ENCODE measurements at regions not wholly inside any gene's neighbourhood (a gene's known extent, or its start where the extent isn't known, plus 50 kb on each side); places are given as distances from the start of the nearest gene placed in this dataset.
"Not testable (repeated sequence)": the region's sequence is repeated elsewhere in the genome, so short reads cannot be mapped to it uniquely, and the experiment has no call there.

DNA sequence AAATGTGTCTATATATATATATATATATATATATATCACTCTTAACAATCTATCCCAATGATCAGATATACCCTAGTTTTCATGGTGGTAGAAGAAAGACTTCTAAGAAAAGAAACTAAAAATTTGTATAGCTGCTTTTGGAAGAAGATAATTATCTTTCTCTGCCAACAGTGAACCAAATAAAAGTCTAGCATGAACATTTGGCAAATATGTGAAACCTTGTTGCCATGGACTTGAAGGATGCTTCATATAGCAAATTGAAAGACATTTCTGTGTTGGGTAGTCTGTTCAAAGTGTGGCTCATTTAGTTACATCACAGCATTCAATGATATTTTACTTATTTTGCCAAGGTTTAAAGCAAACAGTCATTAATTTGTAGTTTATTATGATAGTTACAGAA is 219.9 kb upstream of the NECTIN3 start:
- Mint-ChIP-seq H3K27ac (no peak overlapping the region), H3K4me1 (ENCODE audit: low read depth in 2 of 2) (no peaks in the 10 kb centered on the region), H3K27me3 (peaks cover 0 to 9% of the 10 kb centered on the region in 2 donors), H3K36me3 (no peaks in the 10 kb centered on the region), H3K4me3 (no peak overlapping the region), H3K9me3 (peaks cover 12% of the 10 kb centered on the region)
- ATAC-seq (no peak), DNase-seq (ENCODE audit: low spot score) (no peak)

DNA sequence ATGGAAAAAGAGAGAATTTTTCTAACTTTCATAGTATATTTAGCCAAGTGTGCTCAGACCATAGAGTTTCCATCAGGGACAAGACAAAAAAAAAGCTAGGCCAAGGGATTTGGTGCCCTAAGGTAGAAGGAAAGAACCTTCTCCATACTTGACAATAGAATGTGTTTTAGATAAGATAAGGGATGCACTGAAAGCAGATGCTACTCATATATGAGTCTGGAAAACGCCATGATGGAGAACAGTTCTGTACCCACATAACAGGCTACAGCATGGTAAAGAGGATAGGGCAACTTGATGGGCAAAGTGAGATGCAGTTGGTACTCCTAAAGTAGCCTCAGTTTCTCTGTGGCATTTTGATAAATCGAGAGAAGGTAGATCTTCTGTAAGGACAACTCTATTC is 216.4 kb upstream of the NECTIN3 start:
- Mint-ChIP-seq H3K36me3 (no peaks in the 10 kb centered on the region), H3K27ac (no peak overlapping the region), H3K9me3 (peaks cover 7% of the 10 kb centered on the region), H3K27me3 (peaks cover 0 to 9% of the 10 kb centered on the region in 2 donors), H3K4me3 (no peak overlapping the region), H3K4me1 (ENCODE audit: low read depth in 2 of 2) (no peaks in the 10 kb centered on the region)
- ATAC-seq (no peak), DNase-seq (ENCODE audit: low spot score) (no peak)

DNA sequence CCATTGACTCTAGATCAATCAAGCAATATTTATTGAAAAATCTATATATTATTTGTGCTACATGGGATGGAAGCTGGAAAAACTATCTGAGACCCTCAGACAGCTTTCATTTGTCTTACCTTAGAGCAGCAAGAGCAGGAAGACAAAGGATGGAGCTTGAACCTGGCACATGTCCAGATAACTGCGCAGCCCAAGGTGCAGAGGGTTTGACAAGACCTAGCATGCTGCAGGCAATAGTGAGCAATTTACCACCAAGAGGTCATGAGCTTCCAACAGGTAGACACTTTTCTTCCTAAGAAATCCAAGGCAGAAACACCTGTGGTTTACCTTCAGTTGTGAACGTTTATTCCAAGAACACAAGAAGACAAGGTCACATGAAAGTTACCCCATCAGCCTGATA is 214.7 kb upstream of the NECTIN3 start:
- Mint-ChIP-seq H3K27ac (no peak overlapping the region), H3K9me3 (peaks cover 7% of the 10 kb centered on the region), H3K4me3 (no peak overlapping the region), H3K36me3 (no peaks in the 10 kb centered on the region), H3K27me3 (peaks cover 0 to 9% of the 10 kb centered on the region in 2 donors), H3K4me1 (ENCODE audit: low read depth in 2 of 2) (no peaks in the 10 kb centered on the region)
- DNase-seq (ENCODE audit: low spot score) = no peak
- no peak for ATAC-seq

DNA sequence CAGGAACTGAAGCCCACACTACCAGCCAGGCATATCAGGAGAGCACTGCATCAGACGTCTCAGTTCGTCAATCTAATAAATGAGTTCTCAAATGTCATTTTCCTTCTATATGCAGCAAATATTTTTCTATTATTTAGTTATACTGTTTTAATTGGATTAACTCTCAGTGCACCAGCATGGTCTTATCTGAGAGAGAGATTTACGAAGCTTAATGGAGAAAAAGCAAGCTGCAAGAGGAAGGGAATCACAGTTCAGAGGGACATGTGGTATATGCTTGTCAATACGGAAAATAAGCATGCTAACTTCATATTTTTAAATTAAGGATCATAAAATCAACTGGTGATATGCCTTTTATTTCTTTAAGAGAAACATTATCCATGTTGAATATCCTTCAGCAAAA is 213.1 kb upstream of the NECTIN3 start:
- Mint-ChIP-seq H3K4me3 (no peak overlapping the region), H3K27ac (no peak overlapping the region), H3K36me3 (no peaks in the 10 kb centered on the region), H3K27me3 (peaks cover 0 to 9% of the 10 kb centered on the region in 2 donors), H3K4me1 (ENCODE audit: low read depth in 2 of 2) (no peaks in the 10 kb centered on the region), H3K9me3 (peaks cover 7% of the 10 kb centered on the region)
- no peak for DNase-seq (ENCODE audit: low spot score)
- ATAC-seq = no peak

DNA sequence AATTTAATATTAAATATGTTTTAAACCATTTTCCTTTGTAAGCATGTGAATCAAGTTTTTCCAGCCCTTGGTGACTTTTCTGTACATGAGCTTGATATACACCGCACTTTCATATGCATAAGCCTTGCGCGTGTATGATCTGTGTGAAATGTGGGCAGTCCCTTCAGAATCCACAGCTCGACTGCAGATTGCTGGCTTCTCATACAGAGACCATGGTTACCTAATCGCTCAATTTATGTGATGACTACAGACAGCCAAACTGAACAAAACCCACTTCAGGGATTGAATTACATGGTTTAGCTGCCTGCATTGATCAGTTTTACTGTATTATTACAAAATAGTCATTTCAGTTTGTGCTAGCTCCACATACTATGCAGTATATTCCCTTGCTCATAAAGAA is 212.3 kb upstream of the NECTIN3 start:
- Mint-ChIP-seq H3K9me3 (no peaks in the 10 kb centered on the region), H3K27me3 (peaks cover 0 to 2% of the 10 kb centered on the region in 2 donors), H3K4me1 (ENCODE audit: low read depth in 2 of 2) (no peaks in the 10 kb centered on the region), H3K36me3 (no peaks in the 10 kb centered on the region), H3K27ac (no peak overlapping the region), H3K4me3 (no peak overlapping the region)
- ATAC-seq = no peak
- no peak for DNase-seq (ENCODE audit: low spot score)

DNA sequence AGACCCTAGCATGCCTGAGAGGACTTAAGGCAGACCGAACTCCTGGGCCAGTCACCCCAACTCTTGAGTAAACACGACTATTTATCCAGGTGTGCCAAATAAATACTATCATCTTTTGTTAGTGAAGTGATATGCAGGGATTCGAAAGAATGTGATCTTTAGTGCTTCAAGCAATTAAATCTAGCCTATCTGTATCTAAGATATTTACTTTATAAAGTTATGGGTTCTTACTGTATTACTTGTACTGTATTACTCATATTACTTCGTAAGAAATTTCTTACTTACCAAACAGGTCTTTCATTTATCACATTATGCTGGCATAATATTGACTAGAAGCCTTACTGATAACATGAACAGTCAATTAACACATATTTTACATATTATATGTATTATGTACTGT is 211.6 kb upstream of the NECTIN3 start:
- no peak overlapping the region for H3K27ac Mint-ChIP-seq
- no peak overlapping the region for H3K4me3 Mint-ChIP-seq
- H3K36me3 Mint-ChIP-seq = no peaks in the 10 kb centered on the region
- no peaks in the 10 kb centered on the region for H3K27me3 Mint-ChIP-seq
- ATAC-seq (no peak), DNase-seq (ENCODE audit: low spot score) (no peak)
- H3K9me3 Mint-ChIP-seq = no peaks in the 10 kb centered on the region
- H3K4me1 Mint-ChIP-seq (ENCODE audit: low read depth in 2 of 2) = no peaks in the 10 kb centered on the region

DNA sequence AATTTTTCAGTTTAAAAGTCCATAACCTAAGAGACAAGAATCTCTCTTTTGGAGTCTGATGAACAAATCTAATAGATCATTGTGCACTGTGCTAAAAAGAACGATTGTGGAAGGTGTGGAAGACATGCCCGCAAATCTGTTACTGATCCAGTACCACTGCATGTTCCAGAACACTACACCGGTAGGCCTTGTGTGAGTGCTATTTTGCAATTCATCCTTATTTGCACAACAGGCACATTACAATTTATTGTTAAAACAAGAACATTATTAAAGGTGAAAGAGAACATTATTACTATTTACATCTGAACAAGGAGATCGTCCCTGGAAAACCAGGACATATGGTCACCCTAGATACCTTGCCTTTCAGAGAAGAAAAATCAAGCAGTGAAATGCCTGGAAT is 205.7 kb upstream of the NECTIN3 start:
- Mint-ChIP-seq H3K36me3 (no peaks in the 10 kb centered on the region), H3K27ac (no peak overlapping the region), H3K4me1 (ENCODE audit: low read depth in 2 of 2) (no peaks in the 10 kb centered on the region), H3K4me3 (no peak overlapping the region), H3K9me3 (no peaks in the 10 kb centered on the region), H3K27me3 (no peaks in the 10 kb centered on the region)
- no peak for DNase-seq (ENCODE audit: low spot score)
- ATAC-seq = no peak

DNA sequence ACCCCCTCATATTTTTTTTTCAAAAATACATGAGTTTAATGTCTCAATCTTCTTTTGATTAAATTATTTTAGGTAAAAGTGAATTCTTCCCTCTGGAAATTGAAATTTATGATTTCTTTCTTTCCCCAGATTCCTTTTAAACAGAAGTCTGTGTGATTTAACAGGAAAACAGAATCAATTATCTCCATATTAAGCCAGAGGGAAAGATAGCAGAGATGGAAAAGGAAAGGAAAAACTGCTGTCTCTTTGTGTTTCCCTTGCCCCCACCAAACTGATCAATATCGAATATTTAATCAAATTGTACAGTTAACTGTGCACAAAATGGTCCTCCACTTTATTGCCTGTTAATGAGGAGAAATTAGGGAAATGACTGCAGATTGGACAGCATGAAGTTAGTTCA is 203.5 kb upstream of the NECTIN3 start:
- DNase-seq (ENCODE audit: low spot score) (no peak), ATAC-seq (no peak)
- H3K27ac Mint-ChIP-seq = no peak overlapping the region
- no peaks in the 10 kb centered on the region for H3K27me3 Mint-ChIP-seq
- H3K36me3 Mint-ChIP-seq = no peaks in the 10 kb centered on the region
- no peaks in the 10 kb centered on the region for H3K4me1 Mint-ChIP-seq (ENCODE audit: low read depth in 2 of 2)
- no peaks in the 10 kb centered on the region for H3K9me3 Mint-ChIP-seq
- H3K4me3 Mint-ChIP-seq = no peak overlapping the region

DNA sequence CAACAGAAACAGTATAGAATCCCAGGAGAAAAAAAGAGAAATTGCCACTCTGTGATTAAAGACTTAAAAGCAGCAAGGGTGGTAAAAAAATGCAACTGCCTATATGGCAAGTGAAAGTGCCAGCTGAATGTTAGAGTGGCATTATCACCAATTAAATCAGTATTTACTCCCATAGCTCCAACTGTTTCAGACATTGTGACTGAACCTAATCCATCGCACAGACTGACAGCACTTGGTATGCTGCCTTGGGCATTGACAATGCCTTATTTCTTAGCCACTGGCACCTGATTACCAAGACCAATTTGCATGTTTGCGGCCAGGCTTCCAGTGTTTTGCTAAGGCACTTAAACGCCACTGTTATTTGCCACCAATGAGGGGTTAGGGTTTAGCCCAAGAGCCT is 201.9 kb upstream of the NECTIN3 start:
- ATAC-seq = no peak
- peaks cover 9% of the 10 kb centered on the region for H3K36me3 Mint-ChIP-seq
- H3K4me3 Mint-ChIP-seq = no peak overlapping the region
- DNase-seq (ENCODE audit: low spot score) = no peak
- H3K4me1 Mint-ChIP-seq (ENCODE audit: low read depth in 2 of 2) = no peaks in the 10 kb centered on the region
- H3K9me3 Mint-ChIP-seq = peaks cover 3% of the 10 kb centered on the region
- no peaks in the 10 kb centered on the region for H3K27me3 Mint-ChIP-seq
- no peak overlapping the region for H3K27ac Mint-ChIP-seq

DNA sequence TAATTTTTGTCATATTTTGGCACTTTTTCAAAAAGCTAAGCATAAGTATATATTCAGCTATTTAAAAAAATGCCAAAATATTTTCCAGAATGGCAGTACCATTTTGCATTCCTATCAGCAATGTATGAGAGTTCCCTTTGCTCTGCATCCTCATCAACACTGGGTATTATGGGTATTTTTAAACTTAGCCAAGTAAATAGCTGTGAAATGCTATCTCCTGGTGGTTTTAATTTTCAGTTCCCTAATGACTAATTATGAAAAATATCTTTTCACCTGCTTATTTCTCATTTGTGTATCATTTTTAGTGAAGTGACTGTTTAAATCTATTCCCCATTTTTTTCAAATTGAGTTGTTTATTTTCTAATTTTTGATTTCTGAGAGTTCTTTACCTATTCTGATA is 199.7 kb upstream of the NECTIN3 start:
- Mint-ChIP-seq H3K9me3 (peaks cover 3% of the 10 kb centered on the region), H3K27ac (no peak overlapping the region), H3K36me3 (peaks cover 9% of the 10 kb centered on the region), H3K27me3 (no peaks in the 10 kb centered on the region), H3K4me3 (no peak overlapping the region), H3K4me1 (ENCODE audit: low read depth in 2 of 2) (no peaks in the 10 kb centered on the region)
- DNase-seq (ENCODE audit: low spot score) = no peak
- ATAC-seq = no peak

DNA sequence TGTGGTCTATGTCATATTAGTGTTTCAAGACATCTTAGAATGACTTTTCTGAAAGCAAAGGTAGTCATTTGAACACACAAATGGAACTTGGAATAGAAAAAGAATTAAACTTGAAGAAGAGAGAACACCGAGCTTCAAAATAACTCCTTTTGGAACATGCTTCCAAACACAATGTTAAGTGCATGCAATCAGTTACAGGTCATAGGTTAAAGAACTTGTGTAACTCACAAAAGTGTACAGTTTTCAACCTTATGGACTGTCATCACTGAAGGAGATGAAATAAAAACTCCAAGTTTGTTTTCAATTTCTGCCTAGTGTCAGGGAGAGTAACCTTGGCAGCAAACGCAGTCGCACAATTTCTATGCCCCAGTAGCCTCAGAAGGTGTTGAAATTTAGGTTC is 192.9 kb upstream of the NECTIN3 start:
- DNase-seq (ENCODE audit: low spot score) = no peak
- Mint-ChIP-seq H3K9me3 (peaks cover 3% of the 10 kb centered on the region), H3K4me1 (ENCODE audit: low read depth in 2 of 2) (no peaks in the 10 kb centered on the region), H3K36me3 (peaks cover 9% of the 10 kb centered on the region), H3K27ac (no peak overlapping the region), H3K27me3 (no peaks in the 10 kb centered on the region), H3K4me3 (no peak overlapping the region)
- ATAC-seq = no peak

DNA sequence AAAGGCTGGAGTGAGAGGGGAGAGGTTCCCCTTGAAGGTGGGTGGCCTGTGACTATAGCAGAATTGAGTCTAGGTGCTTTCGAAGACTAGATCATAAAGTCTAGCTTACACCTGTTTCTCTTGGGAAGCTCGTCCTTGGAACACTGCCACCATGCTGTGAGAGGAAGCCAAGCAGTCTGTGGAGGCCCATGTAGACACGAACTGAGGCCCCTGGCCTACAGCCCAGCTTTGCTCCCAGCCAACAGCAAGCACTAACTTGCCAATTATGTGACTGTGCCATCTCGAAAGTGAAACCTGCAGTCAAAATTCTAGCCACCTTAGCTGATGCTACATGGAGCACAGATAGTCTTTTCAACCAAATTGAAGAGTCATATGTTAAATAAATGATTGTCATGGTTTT is 190.5 kb upstream of the NECTIN3 start:
- no peak for DNase-seq (ENCODE audit: low spot score)

DNA sequence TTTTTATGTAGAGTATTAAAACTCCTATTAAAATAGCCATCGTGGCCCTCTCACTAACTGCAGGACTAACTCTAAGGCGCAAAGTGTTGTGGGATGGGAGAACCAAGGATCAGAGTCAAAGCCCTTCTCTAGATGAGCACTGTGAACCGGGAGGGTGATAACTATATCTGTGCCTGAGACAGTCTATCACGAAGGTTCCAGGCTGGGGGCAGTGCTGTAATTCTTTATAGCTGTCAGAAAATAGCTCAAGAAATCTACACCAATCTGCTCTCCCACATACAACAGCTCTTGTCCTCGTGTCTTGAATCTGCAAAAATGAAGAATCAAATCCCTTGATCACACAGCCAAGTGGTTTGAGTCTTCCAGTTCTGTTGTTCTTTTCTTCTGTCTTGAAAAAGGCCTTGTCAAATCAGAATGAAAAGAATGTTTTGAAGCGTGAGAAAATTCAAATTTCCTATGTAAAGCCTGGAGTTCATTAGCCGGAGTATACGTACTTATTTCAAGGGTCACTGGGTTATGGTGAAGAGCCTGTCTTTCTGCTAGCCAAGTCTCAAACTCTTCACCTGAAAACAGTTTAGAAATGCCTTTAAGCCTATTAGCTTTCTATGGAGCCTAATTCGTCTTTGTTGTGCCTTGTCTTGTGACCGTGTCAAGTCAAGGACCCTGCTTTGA is 185.3 kb upstream of the NECTIN3 start:
- no peaks in the 10 kb centered on the region for H3K36me3 Mint-ChIP-seq
- H3K4me3 Mint-ChIP-seq = no peak overlapping the region
- no peak overlapping the region for H3K27ac Mint-ChIP-seq
- no peaks in the 10 kb centered on the region for H3K4me1 Mint-ChIP-seq (ENCODE audit: low read depth in 2 of 2)
- no peaks in the 10 kb centered on the region for H3K27me3 Mint-ChIP-seq
- H3K9me3 Mint-ChIP-seq = peaks cover 3% of the 10 kb centered on the region
- no peak for DNase-seq (ENCODE audit: low spot score)
- no peak for ATAC-seq

More for the DNA sequence above, 190.5 kb upstream of the NECTIN3 start:
- no peaks in the 10 kb centered on the region for H3K27me3 Mint-ChIP-seq
- no peaks in the 10 kb centered on the region for H3K36me3 Mint-ChIP-seq
- no peaks in the 10 kb centered on the region for H3K9me3 Mint-ChIP-seq
- H3K4me3 Mint-ChIP-seq = no peak overlapping the region
- H3K27ac Mint-ChIP-seq = no peak overlapping the region
- ATAC-seq = no peak
- H3K4me1 Mint-ChIP-seq (ENCODE audit: low read depth in 2 of 2) = no peaks in the 10 kb centered on the region

DNA sequence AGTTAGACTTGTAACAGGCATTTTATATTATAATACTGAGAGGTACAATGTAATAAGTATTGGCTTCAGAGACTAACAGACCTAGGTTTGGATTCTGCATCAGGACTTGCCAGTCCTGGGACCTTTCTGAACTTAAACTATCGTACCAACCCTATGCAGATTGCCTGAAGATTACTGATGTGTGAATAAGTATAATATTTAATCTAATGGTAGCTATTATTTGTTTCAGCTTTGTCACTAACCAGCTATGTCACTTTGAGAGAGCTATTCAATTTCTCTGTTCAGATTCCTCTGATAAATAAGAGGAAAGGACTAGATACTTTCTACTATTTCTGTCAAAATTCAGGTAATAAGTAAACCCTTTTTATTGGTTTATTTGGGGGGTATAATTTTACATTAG is 184.4 kb upstream of the NECTIN3 start:
- H3K36me3 Mint-ChIP-seq = no peaks in the 10 kb centered on the region
- H3K9me3 Mint-ChIP-seq = peaks cover 3% of the 10 kb centered on the region
- no peak overlapping the region for H3K4me3 Mint-ChIP-seq
- no peak overlapping the region for H3K27ac Mint-ChIP-seq
- no peaks in the 10 kb centered on the region for H3K4me1 Mint-ChIP-seq (ENCODE audit: low read depth in 2 of 2)
- no peak for ATAC-seq
- DNase-seq (ENCODE audit: low spot score) = no peak
- no peaks in the 10 kb centered on the region for H3K27me3 Mint-ChIP-seq

DNA sequence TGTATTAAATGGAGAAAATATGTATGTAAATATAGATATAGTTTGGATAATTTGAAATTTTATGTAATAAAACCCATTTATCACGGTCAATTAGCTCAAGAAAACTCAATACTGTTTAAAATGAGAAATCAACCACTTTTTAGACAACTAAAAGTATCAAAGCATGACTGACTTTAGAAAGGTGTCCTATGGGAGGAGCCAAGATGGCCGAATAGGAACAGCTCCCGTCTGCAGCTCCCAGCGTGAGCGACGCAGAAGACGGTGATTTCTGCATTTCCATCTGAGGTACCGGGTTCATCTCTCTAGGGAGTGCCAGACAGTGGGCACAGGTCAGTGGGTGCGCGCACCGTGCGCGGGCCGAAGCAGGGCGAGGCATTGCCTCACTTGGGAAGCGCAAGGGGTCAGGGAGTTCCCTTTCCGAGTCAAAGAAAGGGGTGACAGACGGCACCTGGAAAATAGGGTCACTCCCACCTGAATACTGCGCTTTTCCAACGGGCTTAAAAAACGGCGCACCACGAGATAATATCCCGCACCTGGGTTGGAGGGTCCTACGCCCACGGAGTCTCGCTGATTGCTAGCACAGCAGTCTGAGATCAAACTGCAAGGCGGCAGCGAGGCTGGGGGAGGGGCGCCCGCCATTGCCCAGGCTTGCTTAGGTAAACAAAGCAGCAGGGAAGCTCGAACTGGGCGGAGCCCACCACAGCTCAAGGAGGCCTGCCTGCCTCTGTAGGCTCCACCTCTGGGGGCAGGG is 182.8 kb upstream of the NECTIN3 start:
- H3K4me1 Mint-ChIP-seq (ENCODE audit: low read depth in 2 of 2); ATAC-seq; H3K4me3 Mint-ChIP-seq; H3K27ac Mint-ChIP-seq; H3K27me3 Mint-ChIP-seq; H3K9me3 Mint-ChIP-seq; DNase-seq (ENCODE audit: low spot score); H3K36me3 Mint-ChIP-seq: not testable (repeated sequence)
